Activated CD4-positive, alpha-beta T cell treated with anti-CD3 and anti-CD28 coated beads for 48 hours (primary cell): ENCODE measurements at regions not wholly inside any gene's neighbourhood (a gene's known extent, or its start where the extent isn't known, plus 50 kb on each side); places are given as distances from the start of the nearest gene placed in this dataset.
"Not testable (repeated sequence)": the region's sequence is repeated elsewhere in the genome, so short reads cannot be mapped to it uniquely, and the experiment has no call there.

ENCODE experiments used
- DNase-seq: peaks from one replicate; pipeline ENCODE4 v3.0.0-alpha.2; 2020

DNA sequence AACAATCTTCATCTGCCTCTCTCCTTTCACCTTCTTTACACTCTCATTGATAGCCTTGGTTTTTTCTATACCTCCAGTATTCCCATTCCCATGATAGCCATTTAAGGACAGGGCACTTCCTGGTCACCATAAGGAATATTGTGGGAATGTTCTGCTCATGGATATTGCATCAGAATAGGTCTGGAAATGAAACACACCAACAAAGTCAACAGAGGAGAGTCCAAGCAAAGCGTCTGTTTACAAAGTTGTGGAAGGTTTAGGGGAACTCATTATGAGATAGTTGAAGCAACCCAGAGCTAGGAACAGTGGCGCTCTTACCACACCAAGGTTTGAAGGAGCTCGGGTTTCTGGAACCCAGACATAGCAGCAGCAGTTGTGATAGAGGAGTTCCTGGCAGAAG, 150.3 kb upstream of the TNP1 start:
- DNase-seq, result no peak

GRCh38 chr2:217008794-217009193, 148.9 kb upstream of the TNP1 start:
- DNase-seq, result no peak

DNA sequence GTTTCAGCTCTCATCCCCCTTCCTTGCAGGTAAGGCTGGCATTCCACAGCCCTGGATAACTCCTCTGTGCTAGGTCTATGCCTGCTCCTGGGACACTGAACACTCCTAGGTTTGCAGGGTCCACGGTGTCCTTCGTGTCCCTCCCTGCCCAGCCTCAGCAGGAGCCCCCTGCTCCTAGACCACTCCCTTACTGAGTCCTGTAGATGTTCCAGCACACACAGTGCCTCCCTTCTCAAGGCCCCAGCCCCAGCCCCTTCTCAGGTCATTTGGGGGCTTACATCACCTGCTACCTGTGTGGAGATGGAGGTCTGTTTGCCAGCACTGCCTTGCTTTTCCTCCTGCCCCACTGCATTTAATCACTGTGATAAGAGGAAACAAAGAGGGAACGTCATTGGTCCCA, 146.4 kb upstream of the TNP1 start:
- DNase-seq, result no peak

GRCh38 chr2:217004656-217005055, 144.8 kb upstream of the TNP1 start:
- no peak for DNase-seq

- no peak for DNase-seq
These were observed 141.9 kb upstream of the TNP1 start for GRCh38 chr2:217001740-217002139.

DNA sequence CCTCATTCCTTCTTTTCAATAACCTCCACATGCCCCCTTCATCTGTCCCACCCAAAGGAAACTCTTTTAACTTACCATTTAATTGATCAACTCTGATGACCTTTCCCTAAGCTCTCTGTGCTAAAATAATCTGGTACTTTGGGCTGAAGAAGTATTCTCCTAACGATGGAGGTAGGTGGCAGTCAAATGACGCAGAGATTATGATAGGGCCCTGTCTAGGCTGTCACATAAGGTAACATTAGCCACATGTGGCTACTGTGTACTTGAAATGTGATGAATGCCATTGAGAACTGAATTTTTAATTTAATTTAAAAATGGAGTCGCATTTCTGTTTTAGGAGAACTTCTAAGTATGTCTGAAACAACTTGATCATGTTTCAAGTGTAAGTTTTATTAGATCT, 140.5 kb upstream of the TNP1 start:
- DNase-seq, result no peak

GRCh38 chr2:216996279-216996845, 136.5 kb upstream of the TNP1 start:
- DNase-seq, result no peak

- DNase-seq, result no peak
These were observed 134.5 kb upstream of the TNP1 start for GRCh38 chr2:216994353-216994854.

DNA sequence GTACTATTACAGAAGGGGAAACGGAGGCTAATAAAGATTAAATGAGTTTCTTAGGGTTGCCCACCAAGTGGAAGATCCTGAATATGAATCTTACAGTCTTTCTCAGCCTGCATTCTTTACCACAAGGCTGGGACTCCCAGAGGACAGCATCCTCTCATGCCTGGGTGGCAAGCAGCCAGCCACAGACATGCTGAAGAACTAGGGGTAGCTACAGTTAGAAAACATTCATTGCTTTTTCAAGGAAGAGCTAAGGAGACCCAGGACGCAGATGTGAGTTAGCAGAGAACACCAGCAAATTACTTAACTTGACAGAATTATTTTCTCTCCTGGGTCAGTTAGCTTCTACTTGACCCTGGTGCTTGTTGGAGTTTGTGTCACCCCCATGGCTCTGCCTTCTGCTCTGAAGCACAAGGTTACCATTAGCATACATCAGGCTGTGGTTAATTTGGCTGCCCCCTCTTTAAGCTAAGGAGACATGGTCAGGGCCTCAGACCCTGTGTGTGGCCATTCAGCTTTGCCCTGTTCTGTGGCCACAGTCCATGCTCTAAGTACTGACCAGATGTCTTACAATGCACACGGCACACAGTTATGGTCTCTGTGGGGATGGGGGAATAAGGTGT, 132.3 kb upstream of the TNP1 start:
- no peak for DNase-seq

DNA sequence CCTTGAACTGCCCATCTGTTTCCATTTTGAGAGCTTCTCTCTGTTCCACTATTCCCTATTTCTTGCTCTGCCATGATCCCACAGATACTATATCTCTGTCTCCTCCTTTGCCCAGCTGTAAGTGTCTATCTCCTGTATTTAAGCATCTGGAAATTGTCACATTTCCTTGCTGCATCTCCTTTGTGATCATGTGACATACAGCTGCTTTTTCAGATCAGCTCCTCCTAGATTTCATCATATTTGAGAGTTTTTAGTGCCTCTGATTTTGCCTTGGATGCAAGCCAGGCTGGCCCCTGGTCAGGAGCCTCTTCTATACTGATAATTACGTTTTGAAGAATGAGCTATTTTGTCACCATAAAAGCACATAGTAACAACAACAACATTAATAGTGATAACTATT, 131.7 kb upstream of the TNP1 start:
- DNase-seq, result no peak

DNA sequence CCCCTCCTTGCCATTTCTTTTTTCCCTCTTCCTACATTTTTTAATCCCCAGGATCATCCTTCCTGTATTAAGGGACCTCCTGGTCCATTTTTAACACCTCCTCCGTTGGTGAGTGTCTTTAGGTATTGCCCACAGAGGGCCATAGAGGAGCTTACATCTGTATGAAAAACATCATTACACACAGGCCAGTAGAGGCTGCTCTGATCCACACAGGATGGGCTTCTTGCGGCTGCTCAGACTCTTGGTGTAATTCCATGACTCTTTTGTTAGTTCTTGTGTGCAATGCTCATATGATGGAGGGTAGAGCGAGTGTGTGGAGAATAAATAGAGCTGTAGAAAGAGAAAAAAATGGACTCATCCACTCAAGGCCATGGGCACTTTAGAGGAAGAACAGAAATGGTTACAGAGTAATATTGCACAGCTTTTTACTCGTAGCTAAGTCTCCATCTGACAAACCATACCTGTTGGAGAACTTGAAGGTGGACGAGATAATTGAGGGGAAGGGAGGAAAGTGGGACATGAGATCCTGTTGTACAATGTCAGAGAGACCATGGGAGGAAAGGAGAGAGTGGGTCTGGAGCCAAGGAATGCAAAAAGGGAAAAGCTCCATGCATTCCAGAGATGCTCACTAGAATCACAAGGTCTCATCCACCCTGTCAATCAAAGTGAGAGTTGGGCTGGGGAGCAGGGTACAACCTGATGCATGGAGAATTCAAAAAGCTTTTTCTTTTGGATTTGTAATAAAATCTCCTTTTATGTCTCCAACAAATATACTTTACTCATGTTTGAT, 129.7 kb upstream of the TNP1 start:
- no peak for DNase-seq

GRCh38 chr2:216987252-216987821, 127.5 kb upstream of the TNP1 start:
- no peak for DNase-seq

DNA sequence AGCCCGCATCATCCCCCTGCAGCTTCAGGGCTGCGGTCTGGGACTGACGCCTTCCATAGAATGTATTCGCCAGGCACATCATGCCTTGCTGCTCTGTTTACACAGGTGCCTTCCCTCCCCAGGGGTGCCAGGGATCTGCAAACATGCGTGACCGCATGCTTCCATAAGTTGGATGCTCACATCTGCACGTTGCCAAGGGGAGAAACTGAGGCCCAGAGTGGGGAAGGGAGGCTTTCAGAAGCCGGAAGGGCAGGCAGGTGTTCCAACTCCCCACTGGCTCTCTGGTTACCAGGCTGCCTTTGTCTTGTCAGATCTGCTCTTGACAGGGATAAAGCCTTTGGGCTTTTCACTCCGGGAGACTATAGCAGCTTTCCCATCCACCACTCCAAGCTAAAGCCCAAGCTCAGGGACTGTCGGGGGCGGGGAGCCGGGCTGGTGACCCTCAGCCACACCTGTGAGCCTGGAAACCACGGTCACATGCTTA, 125.8 kb upstream of the TNP1 start:
- DNase-seq, result no peak

DNA sequence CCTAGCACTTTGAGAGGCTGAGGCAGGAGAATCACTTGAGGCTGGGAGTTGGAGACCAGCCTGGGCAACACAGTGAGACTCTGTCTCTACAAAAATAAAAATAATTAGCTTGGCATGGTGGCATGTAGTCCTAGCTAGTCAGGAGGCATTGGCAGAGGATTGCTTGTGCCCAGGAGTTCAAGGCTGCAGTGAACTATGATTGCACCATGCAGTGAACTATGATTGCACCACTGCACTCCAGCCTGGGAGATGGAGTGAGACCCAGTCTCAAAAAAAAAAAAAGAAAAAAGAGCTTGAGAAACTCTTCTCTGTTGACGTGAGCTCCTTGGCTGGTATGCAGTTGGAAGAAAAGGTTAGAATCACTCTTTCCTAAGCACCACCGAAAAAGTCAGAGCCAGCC, 125.1 kb upstream of the TNP1 start:
- DNase-seq, result no peak

GRCh38 chr2:216981951-216982350, 122.1 kb upstream of the TNP1 start:
- not testable (repeated sequence) for DNase-seq

- DNase-seq, result not testable (repeated sequence)
These were observed 120.6 kb upstream of the TNP1 start for GRCh38 chr2:216980510-216980909.

DNA sequence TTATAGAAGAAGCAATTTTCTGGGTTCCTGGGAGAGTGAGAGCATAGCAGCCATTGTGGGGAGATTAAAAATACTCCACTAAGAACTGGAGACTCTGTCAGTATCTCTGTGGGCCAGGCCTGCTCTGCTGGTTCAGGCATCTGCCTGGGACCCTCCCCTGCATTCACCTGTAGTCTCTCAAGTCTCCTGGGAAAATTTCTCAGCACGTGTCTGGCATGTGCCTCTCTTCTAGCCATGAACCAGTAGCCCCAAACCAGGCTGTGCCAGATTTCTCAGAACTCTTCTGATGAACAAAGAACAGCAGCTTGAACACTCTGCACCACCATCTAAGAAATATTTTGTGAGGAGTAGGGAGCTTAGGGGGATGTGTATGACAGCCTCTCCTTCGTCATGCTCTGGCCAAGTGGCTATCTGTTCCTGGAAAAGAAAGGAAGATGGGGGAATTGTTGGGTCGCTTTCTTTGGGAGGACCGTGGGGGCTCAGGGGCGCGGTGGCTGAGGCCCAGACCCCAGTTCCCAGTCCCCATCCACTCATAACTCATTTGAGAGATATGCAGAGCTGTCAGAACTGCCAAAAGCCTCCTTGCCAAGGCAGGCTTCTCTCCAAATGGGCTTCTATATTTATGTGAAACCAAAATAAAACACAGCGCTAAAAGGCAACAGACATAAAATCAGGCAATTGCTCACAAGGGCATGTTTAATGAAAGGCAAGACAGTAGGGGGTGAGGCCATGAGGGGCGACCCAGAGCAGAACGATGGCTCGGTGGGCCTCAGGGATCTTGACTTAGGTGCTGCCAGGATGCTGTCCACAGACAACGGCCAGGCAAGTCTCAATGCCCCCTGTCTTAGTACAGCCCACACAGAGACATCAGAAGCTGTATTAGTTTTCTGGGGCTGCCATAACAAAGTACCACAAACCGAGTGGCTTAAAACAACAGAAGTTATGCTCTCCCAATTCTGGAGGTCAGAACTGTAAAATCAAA, 114.7 kb upstream of the TNP1 start:
- no peak for DNase-seq

DNA sequence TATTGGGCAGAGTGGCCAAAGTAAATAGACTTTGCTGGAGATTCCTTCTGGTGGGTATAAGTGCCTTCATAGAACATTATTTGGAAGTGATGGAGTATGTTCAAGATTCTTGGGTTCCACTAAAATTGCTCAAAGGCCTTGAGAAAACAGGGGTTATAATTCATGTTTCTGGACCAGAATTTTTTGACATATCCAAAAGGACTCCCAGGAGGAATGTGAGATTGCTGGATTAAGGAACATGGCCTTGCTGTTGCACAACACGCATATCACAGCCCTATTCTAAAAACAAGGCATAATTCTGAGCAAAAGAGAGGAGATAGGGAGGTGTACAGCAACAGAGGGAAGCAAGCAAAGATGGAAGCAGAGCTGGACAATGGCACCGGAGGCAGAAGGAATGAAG, 111.7 kb upstream of the TNP1 start:
- no peak for DNase-seq

DNA sequence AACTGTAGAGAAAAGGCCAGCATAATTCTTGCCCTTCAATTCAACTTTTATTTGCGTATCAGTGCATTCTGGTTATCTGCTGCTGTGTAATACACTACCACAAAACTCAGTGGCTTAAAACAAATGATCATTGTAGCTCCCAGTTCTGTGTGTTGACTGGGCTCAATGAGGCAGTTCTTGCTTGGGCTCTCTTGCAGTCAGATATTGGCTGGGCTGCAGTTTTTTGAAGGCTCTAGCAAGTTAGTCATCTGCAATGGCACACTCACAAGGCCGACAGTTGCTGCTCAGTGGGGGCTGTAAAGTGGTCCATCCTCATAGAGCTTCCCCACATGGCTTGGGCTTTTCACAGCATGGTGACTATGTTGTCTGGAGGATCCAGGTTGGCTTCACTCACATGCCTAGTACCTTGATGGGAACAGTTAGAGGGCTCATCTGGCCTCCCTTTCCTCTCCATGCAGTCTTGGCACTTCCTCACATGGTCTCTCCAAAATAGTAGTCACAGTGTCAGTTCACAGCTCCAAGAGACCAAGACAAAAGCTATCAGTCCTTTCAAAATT, 110.6 kb upstream of the TNP1 start:
- no peak for DNase-seq

DNA sequence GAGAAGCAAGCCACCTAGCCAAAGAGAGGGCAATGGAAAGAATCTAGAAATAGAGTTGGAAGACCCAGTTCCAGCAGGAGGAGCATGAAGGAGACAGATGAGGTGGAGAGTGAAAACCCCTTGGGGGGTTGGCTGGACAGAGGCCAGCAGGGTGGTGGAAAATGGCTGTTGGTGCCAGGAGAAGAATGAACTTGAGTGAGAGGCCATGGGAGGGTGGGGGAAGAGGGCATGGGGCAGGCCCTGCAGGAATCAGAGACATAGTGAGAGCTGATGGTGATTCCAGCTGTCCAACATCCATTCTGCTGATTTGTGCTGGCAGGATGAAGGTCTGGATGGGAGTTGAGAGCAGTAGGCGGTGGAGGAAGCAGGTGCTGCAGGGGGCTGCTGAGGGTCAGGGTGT, 108.0 kb upstream of the TNP1 start:
- DNase-seq, result no peak

DNA sequence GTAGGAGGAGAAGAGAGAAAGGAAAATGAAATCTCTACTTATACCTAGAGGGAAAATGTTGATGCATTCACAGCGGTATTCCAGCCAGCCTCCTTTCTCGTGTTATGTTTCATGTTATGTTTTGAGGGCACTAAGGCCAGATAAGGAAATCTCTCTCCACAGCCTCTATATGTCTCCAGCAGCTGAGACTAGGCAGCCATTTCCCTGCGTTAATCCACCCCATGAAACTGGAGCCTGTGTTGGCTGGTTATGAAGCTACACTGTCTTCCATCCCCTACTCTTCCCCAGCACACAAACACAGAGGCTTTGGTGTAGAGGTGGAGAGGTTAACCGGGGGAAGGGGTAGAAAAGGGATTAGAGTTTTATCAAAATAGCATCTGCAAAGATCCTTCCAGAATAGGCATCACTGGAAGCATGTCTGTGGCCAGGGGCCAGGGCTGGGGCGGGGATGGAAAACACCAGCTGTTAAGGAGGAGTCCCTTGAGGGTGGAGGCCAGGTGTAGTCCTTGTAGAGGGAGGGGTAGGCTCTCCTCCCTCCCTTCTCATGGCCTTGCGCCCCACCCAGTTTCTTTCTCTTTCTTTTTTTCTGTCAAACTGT, 100.9 kb upstream of the TNP1 start:
- no peak for DNase-seq

- DNase-seq, result no peak
These were observed 99.6 kb upstream of the TNP1 start for GRCh38 chr2:216959433-216959832.
